GM18502 (cell line): ENCODE measurements at regions not wholly inside any gene's neighbourhood (a gene's known extent, or its start where the extent isn't known, plus 50 kb on each side); places are given as distances from the start of the nearest gene placed in this dataset.
"Not testable (repeated sequence)": the region's sequence is repeated elsewhere in the genome, so short reads cannot be mapped to it uniquely, and the experiment has no call there.

Source experiments
- ATAC-seq: cut with Tn5 transposase; IDR thresholded peaks from one replicate; pipeline ENCODE4 v1.9.1; 2021; ENCODE audit warnings: mild to moderate bottlenecking; ENCODE audit not compliant: unreplicated experiment, poor library complexity

DNA sequence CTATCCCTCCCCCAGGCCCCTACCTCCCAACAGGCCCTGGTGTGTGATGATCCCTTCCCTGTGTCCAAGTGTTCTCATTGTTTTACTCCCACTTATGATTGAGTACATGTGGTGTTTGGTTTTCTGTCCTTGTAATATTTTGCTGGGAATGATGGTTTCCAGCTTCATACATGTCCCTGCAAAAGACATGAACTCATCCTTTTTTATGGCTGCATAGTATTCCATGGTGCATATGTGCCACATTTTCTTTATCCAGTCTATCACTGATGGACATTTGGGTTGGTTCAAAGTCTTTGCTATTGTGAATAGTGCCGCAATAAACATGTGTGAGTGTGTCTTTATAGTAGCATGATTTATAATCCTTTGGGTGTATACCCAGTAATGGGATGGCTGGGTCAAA lies 151.7 kb downstream of the VSIG4 start:
- not testable (repeated sequence) for ATAC-seq

DNA sequence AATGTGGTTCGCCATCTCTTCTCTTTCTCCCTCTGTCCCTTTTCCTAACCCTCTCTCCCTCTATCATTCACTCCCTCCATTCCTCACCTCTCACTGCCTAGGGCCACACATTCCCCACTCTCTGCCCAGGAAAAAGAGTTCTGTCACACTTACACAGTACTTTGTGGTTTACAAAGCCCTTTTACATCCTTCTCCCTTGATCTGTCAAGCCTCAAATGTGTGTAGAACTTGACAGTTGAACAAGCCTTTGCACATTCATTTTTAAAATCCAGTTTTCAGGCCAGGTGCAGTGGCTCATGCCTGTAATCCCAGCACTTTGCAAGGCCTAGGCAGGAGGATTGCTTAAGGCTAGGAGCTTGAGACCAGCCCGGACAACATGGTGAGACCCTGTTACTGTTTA lies 156.3 kb downstream of the VSIG4 start:
- no peak for ATAC-seq

DNA sequence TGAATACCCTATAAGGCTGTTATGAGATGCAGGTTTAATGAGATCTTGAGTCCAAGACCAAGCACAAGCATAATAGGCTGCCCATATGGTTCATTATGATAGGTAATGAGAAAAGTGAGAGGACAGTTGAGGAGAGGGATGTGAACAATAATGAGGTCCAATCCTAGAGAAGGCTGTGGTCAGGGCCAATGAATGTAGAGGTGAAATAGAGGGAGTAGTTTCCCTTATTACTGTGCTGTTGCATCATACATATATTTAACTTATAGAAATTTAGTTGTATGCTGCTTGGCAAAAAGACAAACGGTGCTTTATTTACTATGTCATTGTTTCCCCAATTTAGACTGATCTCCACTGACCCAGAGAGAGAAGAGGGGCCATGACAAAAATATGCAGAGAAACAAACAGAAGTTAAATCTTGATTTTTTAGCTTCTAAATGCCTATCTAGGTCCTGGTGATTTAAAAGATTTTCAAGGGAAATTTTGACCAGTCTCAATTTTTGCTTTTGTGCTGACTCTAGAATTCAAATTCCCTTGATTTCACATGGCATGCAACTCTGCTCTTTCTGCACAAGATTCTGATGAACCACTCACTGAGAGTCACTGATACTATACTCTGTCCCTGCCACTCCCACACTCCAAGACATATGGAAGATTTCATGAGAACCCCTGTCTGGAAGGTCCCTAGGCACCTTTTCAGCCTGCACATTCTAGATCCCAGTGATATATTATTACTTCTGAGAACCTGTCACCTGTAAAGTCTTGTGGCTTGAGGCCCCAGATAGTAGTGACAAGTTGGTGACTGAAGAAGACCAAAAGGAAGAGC lies 159.7 kb downstream of the VSIG4 start:
- ATAC-seq = no peak

DNA sequence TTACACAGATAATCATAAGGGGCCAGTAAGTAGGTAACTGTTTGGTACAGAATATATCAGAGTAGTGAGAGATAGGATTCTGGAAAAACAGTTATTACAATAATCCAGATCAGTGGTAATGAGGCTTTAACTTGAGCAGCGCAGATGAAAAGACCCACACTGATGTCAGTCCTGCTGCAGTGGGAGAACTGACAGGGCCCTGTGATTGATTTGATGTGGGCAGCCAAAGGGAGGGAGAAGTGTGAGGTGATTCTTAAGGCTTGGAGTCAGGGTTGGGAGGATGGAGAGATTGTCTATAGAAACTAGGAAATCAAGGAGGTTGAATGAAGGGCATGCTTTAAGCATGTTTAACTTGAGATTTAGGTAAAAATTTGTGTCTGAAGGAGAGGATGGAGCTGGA lies 161.4 kb downstream of the VSIG4 start:
- no peak for ATAC-seq

DNA sequence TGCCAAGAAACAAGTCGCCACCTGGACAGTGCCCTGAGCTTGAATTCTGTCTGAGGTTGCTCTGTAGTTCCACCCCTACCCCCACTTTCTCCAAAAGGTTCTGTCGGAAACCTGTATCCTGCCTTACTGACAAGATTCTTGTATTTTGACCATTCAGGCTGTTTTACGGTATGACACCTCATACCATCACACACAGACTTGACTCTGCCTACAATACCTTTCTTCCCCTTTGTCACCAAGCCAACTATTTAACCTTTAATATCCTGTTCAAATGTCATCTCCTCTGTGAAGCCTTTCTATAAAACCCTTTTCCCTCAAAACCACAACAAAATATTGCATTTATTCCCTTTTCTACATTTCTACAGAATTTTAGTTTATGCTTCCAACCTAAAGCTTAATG lies 161.9 kb downstream of the VSIG4 start:
- ATAC-seq = no peak

DNA sequence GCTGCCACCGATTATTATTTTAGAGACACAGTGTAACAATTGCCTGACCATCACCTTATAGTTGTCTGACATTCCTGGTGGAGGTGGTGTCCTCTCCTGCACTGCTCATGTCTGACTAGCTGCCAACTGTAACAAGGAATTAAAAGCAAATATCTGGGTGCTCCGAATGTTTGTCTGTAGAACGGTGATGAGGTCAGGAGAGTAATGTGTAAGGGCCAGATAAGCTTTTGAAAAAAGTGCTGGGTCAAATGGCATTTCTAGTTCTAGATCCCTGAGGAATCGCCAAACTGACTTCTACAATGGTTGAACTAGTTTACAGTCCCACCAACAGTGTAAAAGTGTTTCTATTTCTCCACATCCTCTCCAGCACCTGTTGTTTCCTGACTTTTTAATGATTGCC lies 164.3 kb downstream of the VSIG4 start:
- ATAC-seq = not testable (repeated sequence)

DNA sequence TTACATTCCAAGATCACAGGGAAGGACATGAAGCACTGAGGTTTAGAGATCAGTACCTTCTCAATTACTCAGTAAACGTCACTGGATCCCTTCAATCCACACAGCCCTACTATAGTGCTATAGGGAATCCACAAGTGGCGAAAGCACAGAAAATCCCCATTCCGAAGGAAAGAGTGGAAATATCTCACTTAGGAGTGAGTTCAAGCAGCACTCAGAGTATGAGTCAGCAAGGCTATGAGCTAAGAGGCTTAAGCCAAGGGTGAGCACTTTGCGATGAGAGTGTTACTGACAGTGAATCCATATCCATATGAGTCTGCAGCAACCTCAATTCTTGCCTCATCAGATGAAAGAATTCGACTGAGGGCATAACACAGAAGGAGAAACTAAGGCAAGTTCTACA lies 165.1 kb downstream of the VSIG4 start:
- no peak for ATAC-seq

DNA sequence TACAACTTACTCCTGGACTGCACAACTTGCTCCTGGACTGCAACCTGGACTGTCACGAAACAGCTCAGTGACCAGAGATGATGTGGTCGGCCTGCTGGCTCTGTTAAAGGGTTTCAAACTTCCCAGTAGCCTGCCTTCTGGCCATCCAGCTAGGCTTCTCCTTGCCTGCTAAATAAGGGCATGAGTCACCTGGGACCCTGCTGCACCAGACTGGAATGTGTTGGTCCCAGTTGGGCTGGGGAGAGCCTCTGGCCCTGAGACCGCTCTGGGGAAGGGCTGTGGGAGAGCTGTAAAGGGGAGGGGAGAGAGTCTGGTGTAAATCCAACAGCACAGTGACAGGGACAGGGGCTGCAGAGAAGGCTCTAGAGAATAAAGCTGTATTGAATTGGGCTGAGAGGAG lies 165.8 kb downstream of the VSIG4 start:
- ATAC-seq = no peak

DNA sequence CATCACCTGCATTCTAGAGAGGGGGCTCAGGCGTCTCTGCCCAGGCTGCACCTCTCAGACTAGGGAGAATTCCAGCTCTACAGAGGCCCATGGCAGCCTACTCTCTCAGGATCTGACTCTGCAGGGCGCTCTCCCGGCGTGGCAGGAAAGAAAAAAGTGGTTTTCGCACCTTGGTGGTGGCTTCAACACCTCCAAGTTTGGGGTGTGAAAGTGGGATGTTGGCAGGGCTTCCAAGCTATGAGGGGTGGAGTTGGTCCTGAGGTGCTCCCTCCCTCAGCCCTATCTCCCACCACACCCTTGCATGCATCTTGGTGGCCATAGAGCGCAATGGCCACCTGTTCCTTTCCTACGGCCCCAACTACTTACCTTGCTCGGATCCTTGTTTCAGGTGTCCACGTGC lies 166.5 kb downstream of the VSIG4 start:
- ATAC-seq = no peak

DNA sequence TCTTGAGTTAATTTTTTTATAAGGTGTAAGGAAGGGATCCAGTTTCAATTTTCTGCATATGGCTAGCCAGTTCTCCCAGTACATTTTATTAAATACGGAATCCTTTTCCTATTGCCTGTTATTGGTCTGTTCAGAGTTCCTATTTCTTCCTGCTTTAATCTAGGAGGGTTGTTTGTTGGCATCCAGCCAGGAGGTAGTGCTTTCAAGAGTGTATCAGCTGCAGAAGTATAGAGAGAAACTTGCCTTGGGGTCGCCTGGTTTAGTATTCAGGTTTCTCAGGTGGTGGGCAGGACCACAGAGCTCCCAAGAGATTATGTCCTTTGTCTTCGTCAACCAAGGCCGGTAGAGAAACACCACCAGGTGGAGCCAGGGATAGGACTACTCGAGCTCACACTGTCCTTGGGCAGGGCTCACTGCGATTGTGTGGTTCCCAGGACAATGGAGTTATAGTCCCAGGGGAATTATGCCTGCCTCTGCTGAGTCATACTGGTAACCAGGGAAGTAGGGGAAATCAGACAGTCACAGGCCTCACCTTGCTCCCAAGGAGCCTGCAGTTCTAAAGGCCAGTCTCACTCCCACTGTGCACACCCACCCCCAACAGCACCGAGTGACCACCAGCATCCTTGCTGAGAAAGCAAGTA lies 168.1 kb downstream of the VSIG4 start:
- peak; percentile 84 for ATAC-seq

DNA sequence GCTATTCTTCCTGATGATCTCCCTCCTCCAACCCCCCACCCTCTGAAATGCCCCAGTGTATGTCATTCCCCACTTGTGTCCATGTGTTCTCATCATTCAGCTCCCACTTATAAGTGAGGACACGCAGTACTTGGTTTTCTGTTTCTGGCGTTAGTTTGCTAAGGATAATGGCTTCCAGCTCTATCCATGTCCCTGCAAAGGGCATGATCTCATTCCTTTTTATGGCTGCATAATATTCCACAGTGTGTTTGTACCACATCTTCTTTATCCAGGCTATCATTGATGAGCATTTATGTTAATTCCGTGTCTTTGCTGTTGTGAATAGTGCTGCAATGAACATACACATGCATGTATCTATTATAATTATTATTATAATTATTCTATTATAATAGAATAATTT lies 169.3 kb downstream of the VSIG4 start:
- ATAC-seq = not testable (repeated sequence)

DNA sequence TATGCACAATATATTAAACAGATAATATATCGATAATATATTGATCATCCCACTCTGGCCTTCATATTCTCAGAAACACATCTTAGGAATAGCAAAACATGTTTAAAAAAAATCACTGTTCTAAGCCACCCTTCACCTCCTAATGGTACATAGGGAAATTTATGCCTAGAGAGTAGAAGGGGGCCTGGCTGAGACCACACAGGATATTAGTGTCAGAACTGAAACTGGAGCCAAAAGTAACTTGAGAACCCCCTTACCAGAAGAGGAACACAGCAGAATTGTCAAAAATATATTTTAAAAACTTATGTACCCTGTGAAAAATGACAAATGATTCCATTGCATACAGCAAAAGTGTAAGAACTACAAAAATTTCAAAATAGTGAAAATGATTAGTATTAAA lies 173.1 kb downstream of the VSIG4 start:
- ATAC-seq = peak; percentile 54

DNA sequence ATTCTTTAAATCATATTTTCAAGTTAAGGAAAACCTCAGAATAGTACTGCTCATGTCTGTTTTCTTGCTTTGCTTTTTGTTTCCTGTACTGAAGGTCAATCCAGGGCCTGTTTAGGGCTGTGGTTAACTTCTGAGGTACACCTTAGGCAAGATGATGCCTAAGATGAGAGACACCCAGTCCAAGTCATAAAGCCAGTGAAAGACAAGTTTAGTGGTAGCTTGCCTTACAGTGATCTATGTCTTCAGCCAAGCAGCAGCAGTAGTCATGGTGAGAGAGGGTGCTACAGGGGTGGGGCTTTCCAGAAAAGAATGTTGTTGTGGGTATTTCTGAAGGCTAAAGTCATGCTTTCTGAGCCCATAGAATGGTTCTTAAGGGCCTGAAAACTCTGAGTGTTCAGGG lies 173.7 kb downstream of the VSIG4 start:
- peak; percentile 96 for ATAC-seq

DNA sequence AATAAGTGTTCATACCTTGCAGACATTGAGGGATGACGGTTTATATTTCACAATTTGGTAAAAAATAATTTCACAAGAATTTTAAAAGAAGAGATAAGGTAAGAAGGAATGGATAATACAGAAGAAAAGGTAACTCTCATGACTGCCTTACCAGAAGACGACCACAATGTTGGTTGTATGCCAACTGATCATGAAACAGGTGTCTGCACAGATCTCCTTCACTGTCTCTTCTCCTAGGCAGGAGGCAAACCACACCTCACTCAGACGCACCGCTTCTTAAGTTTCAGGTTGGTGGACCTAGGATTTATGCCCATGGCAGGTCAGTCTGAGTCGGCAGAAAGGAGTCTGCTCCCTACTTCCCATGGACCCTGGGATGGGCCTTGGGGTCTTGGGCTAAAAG lies 177.2 kb downstream of the VSIG4 start:
- ATAC-seq = no peak

DNA sequence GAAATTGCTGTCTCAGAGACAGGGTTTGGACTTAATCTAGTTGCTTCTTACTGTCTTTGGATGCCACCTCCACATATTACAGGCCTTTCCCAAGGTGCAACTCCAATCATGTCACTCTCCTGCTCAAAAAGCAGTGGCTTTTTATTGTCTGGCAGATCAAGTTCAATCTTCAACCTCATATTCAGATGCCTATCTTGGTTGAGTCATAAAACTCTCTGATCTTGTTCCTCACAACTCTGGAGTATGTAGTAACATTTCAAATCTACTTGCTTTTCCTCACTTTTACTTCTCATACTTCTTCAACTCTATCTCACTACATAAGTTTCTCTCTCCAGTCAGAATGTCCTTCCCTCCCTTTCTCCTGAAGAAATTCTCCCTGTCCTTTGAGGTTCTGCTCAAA lies 180.6 kb downstream of the VSIG4 start:
- ATAC-seq = no peak

DNA sequence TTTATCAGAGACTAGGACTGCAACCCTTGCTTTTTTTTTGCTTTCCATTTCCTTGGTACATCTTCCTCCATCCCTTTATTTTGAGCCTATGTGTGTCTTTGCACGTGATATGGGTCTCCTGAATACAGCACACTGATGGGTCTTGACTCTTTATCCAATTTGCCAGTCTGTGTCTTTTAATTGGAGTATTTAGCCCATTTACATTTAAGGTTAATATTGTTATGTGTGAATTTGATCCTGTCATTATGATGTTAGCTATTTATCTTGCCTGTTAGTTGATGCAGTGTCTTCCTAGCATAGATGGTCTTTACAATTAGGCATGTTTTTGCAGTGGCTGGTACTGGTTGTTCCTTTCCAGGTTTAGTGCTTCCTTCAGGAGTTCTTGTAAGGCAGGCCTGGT lies 185.4 kb downstream of the VSIG4 start:
- not testable (repeated sequence) for ATAC-seq

DNA sequence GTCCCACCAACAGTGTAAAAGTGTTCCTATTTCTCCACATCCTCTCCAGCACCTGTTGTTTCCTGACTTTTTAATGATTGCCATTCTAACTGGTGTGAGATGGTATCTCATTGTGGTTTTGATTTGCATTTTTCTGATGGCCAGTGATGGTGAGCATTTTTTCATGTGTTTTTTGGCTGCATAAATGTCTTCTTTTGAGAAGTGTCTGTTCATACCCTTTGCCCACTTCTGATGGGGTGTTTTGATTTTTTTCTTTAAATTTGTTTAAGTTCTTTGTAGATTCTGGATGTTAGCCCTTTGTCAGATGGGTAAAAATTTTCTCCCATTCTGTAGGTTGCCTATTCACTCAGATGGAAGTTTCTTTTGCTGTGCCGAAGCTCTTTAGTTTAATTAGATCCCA lies 183.9 kb downstream of the MSN start:
- not testable (repeated sequence) for ATAC-seq

DNA sequence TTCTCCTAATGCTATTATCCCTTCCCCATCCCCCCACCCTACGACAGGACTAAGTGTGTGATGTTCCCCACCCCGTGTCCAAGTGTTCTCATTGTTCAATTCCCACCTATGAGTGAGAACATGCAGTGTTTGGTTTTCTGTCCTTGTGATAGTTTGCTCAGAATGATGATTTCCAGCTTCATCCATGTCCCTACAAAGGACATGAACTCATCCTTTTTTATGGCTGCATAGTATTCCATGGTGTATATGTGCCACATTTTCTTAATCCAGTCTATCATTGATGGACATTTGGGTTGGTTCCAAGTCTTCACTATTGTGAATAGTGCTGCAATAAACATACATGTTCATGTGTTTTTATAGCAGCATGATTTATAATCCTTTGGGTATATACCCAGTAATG lies 183.4 kb downstream of the MSN start:
- ATAC-seq = not testable (repeated sequence)

DNA sequence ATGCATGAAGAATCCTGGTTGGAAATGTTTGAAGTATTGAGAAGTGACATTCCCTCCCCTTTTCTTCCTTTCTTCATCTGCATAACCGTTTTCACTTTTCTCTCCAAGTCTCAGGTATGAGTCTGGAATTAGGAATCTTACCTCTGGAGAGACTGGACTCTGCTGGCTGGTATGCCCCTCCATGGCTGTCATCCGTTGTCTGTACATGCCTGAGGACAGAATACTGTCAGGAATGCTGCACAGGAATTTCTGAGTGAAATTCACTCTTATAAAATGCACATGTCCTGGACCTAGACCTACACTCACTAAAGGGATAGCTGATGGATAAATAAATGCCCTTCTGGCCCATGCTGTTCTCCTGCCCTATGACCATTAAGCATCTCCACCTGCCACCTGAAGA lies 179.5 kb downstream of the MSN start:
- no peak for ATAC-seq

DNA sequence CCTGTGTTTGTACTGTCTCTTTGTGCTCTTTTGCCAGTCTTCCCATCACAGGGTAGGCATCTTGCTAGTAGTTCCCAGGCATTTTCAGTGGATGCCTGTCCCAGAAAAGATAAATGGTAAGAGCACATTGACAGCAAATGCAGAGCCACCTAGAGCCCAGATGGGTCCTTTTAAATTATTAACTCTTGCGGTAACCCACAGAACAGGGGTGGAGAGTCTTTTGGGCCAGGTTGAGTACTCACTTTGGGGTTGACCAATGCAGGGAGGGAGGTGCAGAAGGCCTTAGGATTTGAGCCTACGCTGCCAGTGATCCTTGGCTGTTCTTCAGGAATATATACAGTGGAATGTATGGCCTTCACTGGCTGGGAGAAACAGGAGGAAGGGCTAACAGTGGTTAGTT lies 173.8 kb downstream of the MSN start:
- ATAC-seq = no peak

DNA sequence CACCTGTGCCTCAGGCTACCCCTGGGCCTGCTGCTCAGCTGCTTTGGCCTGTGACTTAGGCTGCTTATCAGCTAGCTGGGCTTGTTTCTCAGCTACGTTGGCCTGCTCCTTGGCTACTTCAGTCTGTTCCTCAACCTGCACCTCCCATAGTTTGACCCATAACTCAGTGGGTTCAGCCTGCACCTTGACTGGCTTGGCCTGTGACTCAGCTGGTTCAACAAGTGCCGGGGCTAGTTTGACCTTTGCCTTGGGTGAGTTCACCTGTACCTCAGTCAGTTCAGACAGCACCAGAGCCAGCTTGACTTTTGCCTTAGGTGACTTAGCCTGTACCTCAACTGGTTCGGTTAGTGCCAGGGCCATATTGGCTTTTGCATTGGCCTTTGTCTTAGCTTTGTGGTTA lies 171.2 kb downstream of the MSN start:
- no peak for ATAC-seq
